K562 (cell line): ENCODE measurements at regions not wholly inside any gene's neighbourhood (a gene's known extent, or its start where the extent isn't known, plus 50 kb on each side); places are given as distances from the start of the nearest gene placed in this dataset.

Experiments
- ATAC-seq: fragments of 200-7000 bp; cut with Tn5 transposase; 3 replicates; pipeline ENCODE4 v1.9.1; 2020; ENCODE audit warnings: moderate library complexity
- BruUV-seq: library from RNA; stranded (reverse); fragments of 400-500 nt; replicated peaks from 2 replicates; lab custom pipeline; 2021; lab: Mats Ljungman, UMichigan
- CTCF ChIA-PET: fragments of 300-600 bp; formaldehyde crosslinking; extraction: SDS; loops from one replicate; lab custom pipeline; 2021; ENCODE audit warnings: low intra/inter-chr PET ratio; lab: Yijun Ruan, JAX
- POLR2A ChIA-PET: fragments of 300-600, 350-650 bp; sonication (Branson Sonifier 250); formaldehyde crosslinking; extraction: SDS; loops from one replicate; lab custom pipeline; 2021; ENCODE audit warnings: antibody characterized with exemption, inconsistent platforms; lab: Yijun Ruan, JAX
- DNase-seq, 4 experiments: peaks; one replicate each; pipeline versions ENCODE4 v3.0.0 to v3.0.0-alpha.2; 2011 to 2018; ENCODE audit warnings: low spot score in 3 of 4, mixed read lengths in 3 of 4; ENCODE audit errors: extremely low read depth in 1 of 4
- FAIRE-seq: peaks from 2 replicates; lab custom pipeline; 2011; peaks lifted over from hg19 to GRCh38; lab: Jason Lieb, UNC
- H2AFZ ChIP-seq: 2 replicates; pipeline ENCODE4 v1.6.0; 2011; ENCODE audit warnings: low read depth, low read length, control low read depth, inconsistent platforms
- H3K27ac ChIP-seq: fragments of 200-600 bp; 3 replicates; pipeline ENCODE4 v1.8.0; 2011; ENCODE audit warnings: low read depth, mild to moderate bottlenecking, control low read depth, inconsistent platforms, low read length, moderate library complexity, mixed read lengths; ENCODE audit errors: extremely low read depth
- H3K27me3 ChIP-seq, 2 experiments: fragments of 300-600 bp in 1 of 2; 2 replicates in 1 of 2; 3 replicates in 1 of 2; pipeline versions ENCODE4 v1.6.0 to v1.8.0; 2011; ENCODE audit warnings: inconsistent platforms in 2 of 2, low read length in 2 of 2, mild to moderate bottlenecking in 1 of 2, mixed read lengths in 1 of 2, moderate library complexity in 1 of 2; ENCODE audit not compliant: control insufficient read depth in 2 of 2, insufficient read depth in 2 of 2
- H3K36me3 ChIP-seq: fragments of 300-600 bp; 3 replicates; pipeline ENCODE4 v1.8.0; 2011; ENCODE audit warnings: mild to moderate bottlenecking, low read length, inconsistent platforms; ENCODE audit not compliant: control insufficient read depth, insufficient read depth
- H3K4me1 ChIP-seq, 2 experiments: fragments of 200-600 bp in 1 of 2; replicated peaks in 1 of 2; 2 replicates in 1 of 2; 3 replicates in 1 of 2; pipeline versions ENCODE4 v1.5.1 to v1.8.0; 2011; ENCODE audit warnings: inconsistent platforms in 2 of 2, low read length in 2 of 2, mild to moderate bottlenecking in 1 of 2, mixed read lengths in 1 of 2, moderate library complexity in 1 of 2; ENCODE audit not compliant: control insufficient read depth in 2 of 2, insufficient read depth in 2 of 2
- H3K4me2 ChIP-seq: 2 replicates; pipeline ENCODE4 v1.6.1; 2011; ENCODE audit warnings: low read length, control low read depth, inconsistent platforms, mixed read lengths; ENCODE audit not compliant: insufficient read depth
- H3K4me3 ChIP-seq: fragments of 200-600 bp; sonication (generic), shearing (Covaris generic); 2 replicates; pipeline ENCODE4 v1.5.1; 2016; ENCODE audit warnings: control low read depth, inconsistent platforms
- H3K79me2 ChIP-seq: fragments of 200-600 bp; 3 replicates; pipeline ENCODE4 v1.8.0; 2011; ENCODE audit warnings: low read length, inconsistent platforms; ENCODE audit not compliant: control insufficient read depth, insufficient read depth
- H3K9ac ChIP-seq, 2 experiments: 2 replicates each; pipeline versions ENCODE4 v1.6.0 to v1.6.1; 2011; ENCODE audit warnings: low read depth in 2 of 2, low read length in 2 of 2, control low read depth in 1 of 2, inconsistent platforms in 1 of 2, mild to moderate bottlenecking in 1 of 2, mixed read lengths in 1 of 2; ENCODE audit not compliant: insufficient read depth in 1 of 2
- H3K9me1 ChIP-seq: one replicate; pipeline ENCODE4 v1.6.0; 2011; ENCODE audit warnings: inconsistent platforms, mild to moderate bottlenecking, low read length, moderate library complexity; ENCODE audit not compliant: control insufficient read depth, insufficient read depth
- H3K9me3 ChIP-seq: replicated peaks from 2 replicates; pipeline ENCODE4 v1.5.1; 2011; ENCODE audit warnings: low read depth, low read length, inconsistent platforms; ENCODE audit not compliant: control insufficient read depth, insufficient read depth
- H4K20me1 ChIP-seq: replicated peaks from 2 replicates; pipeline ENCODE4 v1.6.1; 2011; ENCODE audit warnings: low read length, inconsistent platforms, mixed read lengths; ENCODE audit not compliant: control insufficient read depth, insufficient read depth
- COPS2 ChIP-seq: fragments of 450-650 bp; conservative IDR thresholded peaks from 2 replicates; pipeline ENCODE4 v1.6.1; 2016; ENCODE audit warnings: mild to moderate bottlenecking, moderate library complexity
- NR1H2 ChIP-seq: sonication (generic); formaldehyde crosslinking; IDR thresholded peaks from 2 replicates; pipeline ENCODE4 v1.4.0; 2020; ENCODE audit warnings: mild to moderate bottlenecking, missing genetic modification reagents
- RFX7 ChIP-seq: fragments of 250-450 bp; sonication (Bioruptor Pico); IDR thresholded peaks from 2 replicates; pipeline ENCODE4 v1.5.1; 2021; ENCODE audit warnings: mild to moderate bottlenecking
- SPI1 ChIP-seq: IDR thresholded peaks from 2 replicates; pipeline ENCODE4 v1.6.1; 2011; ENCODE audit warnings: low read depth, low read length, control low read depth, borderline replicate concordance
- TAL1 ChIP-seq: fragments of 450-650 bp; IDR thresholded peaks from 2 replicates; pipeline ENCODE4 v1.6.1; 2016; ENCODE audit warnings: mild to moderate bottlenecking
- ZNF668 ChIP-seq: fragments of 250-450 bp; sonication (Bioruptor Pico); IDR thresholded peaks from 2 replicates; pipeline ENCODE4 v1.8.0; 2022; ENCODE audit warnings: mild to moderate bottlenecking, inconsistent platforms
- WGBS: fragments of 100-300 bp; shearing (Covaris generic); methylation state at CpG from one replicate; pipeline ENCODE4 v1.1.6; 2016; ENCODE audit warnings: low coverage, mixed read lengths; ENCODE audit not compliant: insufficient coverage; ENCODE audit errors: missing lambda C conversion rate; 5-methylcytosine and 5-hydroxymethylcytosine counted together
- in situ Hi-C: fragments of 300-500 bp; cut with MboI; formaldehyde crosslinking; loops from 4 replicates; pipeline ENCODE4 v1.15.0; 2018; ENCODE audit warnings: inconsistent platforms, mixed read lengths
- intact Hi-C: fragments of 100-400 bp; cut with micrococcal nuclease; formaldehyde crosslinking; loops from 2 replicates; pipeline ENCODE4 v1.14.2; 2022
- TF ChIP-seq, protein P1 (sequence below): fragments of 450-650 bp; IDR thresholded peaks from 2 replicates; pipeline ENCODE4 v1.7.1; 2018; ENCODE audit warnings: mild to moderate bottlenecking, low read depth; ENCODE audit not compliant: partially characterized antibody
- TF ChIP-seq, protein P2 (sequence below): fragments of 250-450 bp; sonication (Bioruptor Pico); IDR thresholded peaks from 2 replicates; pipeline ENCODE4 v1.4.0; 2020
- TF ChIP-seq, protein P3 (sequence below): IDR thresholded peaks from 2 replicates; pipeline ENCODE4 v1.6.1; 2011; ENCODE audit not compliant: insufficient read length; ENCODE audit errors: extremely low read depth
- TF ChIP-seq, protein P4 (sequence below): fragments of 450-650 bp; IDR thresholded peaks from 2 replicates; pipeline ENCODE4 v1.6.1; 2016; ENCODE audit warnings: mild to moderate bottlenecking
- TF ChIP-seq, protein P5 (sequence below): fragments of 200-800 bp; sonication (Bioruptor generic); IDR thresholded peaks from 2 replicates; pipeline ENCODE4 v1.6.1; 2016; ENCODE audit warnings: missing genetic modification characterization, missing compliant biosample characterization

DNA sequence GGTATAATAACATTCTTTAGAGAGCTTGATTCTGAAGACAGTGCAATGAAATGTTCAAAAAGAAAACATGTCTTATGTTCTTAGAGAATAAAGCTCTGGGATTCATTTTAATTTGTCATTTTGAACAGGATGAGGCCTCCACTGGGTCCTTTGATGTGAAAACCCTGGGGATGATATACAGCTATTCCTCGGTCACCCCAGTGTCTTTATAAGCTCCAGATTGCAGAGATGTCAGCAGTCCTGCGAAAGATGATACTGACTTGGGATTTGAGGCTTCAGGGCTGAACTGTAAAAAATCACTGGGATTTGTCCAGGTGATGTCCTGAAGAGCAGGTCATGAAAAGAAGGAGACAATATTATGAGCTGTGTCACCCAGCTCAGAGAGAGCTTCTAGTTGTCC is 529.7 kb upstream of the ZNF608 start:
- BruUV-seq, result no TSS peak
- no peak overlapping the region for H2AFZ ChIP-seq
- no peaks in the 10 kb centered on the region for H3K79me2 ChIP-seq
- H3K4me3 ChIP-seq, result no peak overlapping the region
- DNase-seq (no peak), ATAC-seq (no peak), FAIRE-seq (no peak)
- H4K20me1 ChIP-seq, result no peaks in the 10 kb centered on the region
- H3K9me3 ChIP-seq, result no peaks in the 10 kb centered on the region
- H3K36me3 ChIP-seq, result no peaks in the 10 kb centered on the region
- no peaks in the 10 kb centered on the region for H3K27me3 ChIP-seq
- H3K4me1 ChIP-seq, result no peaks in the 10 kb centered on the region
- ChIA-PET CTCF (no interaction called here), POLR2A (no interaction called here)
- H3K9ac ChIP-seq, result no peak overlapping the region
- no peak overlapping the region for H3K4me2 ChIP-seq
- H3K27ac ChIP-seq, result no peak overlapping the region
- 6% methylated on average over 2 of the region's 2 CpGs for WGBS
- intact Hi-C loops (no loop called here), in situ Hi-C loops (no loop called here)
- H3K9me1 ChIP-seq, result no peaks in the 10 kb centered on the region
- TF ChIP-seq SPI1, result no peak
- TF ChIP-seq COPS2, result no peak
- no peak for TF ChIP-seq NR1H2 (CRISPR knock-in tag)
- no peak for TF ChIP-seq ZNF668
- TF ChIP-seq, protein P1, sequence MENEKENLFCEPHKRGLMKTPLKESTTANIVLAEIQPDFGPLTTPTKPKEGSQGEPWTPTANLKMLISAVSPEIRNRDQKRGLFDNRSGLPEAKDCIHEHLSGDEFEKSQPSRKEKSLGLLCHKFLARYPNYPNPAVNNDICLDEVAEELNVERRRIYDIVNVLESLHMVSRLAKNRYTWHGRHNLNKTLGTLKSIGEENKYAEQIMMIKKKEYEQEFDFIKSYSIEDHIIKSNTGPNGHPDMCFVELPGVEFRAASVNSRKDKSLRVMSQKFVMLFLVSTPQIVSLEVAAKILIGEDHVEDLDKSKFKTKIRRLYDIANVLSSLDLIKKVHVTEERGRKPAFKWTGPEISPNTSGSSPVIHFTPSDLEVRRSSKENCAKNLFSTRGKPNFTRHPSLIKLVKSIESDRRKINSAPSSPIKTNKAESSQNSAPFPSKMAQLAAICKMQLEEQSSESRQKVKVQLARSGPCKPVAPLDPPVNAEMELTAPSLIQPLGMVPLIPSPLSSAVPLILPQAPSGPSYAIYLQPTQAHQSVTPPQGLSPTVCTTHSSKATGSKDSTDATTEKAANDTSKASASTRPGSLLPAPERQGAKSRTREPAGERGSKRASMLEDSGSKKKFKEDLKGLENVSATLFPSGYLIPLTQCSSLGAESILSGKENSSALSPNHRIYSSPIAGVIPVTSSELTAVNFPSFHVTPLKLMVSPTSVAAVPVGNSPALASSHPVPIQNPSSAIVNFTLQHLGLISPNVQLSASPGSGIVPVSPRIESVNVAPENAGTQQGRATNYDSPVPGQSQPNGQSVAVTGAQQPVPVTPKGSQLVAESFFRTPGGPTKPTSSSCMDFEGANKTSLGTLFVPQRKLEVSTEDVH, result no peak
- no peak for TF ChIP-seq RFX7 (CRISPR knock-in tag)
- TF ChIP-seq, protein P2, sequence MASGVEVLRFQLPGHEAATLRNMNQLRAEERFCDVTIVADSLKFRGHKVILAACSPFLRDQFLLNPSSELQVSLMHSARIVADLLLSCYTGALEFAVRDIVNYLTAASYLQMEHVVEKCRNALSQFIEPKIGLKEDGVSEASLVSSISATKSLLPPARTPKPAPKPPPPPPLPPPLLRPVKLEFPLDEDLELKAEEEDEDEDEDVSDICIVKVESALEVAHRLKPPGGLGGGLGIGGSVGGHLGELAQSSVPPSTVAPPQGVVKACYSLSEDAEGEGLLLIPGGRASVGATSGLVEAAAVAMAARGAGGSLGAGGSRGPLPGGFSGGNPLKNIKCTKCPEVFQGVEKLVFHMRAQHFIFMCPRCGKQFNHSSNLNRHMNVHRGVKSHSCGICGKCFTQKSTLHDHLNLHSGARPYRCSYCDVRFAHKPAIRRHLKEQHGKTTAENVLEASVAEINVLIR (CRISPR knock-in tag), result no peak
- TF ChIP-seq, protein P3, sequence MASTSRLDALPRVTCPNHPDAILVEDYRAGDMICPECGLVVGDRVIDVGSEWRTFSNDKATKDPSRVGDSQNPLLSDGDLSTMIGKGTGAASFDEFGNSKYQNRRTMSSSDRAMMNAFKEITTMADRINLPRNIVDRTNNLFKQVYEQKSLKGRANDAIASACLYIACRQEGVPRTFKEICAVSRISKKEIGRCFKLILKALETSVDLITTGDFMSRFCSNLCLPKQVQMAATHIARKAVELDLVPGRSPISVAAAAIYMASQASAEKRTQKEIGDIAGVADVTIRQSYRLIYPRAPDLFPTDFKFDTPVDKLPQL, result no peak
- no peak for TF ChIP-seq TAL1
- TF ChIP-seq, protein P4, sequence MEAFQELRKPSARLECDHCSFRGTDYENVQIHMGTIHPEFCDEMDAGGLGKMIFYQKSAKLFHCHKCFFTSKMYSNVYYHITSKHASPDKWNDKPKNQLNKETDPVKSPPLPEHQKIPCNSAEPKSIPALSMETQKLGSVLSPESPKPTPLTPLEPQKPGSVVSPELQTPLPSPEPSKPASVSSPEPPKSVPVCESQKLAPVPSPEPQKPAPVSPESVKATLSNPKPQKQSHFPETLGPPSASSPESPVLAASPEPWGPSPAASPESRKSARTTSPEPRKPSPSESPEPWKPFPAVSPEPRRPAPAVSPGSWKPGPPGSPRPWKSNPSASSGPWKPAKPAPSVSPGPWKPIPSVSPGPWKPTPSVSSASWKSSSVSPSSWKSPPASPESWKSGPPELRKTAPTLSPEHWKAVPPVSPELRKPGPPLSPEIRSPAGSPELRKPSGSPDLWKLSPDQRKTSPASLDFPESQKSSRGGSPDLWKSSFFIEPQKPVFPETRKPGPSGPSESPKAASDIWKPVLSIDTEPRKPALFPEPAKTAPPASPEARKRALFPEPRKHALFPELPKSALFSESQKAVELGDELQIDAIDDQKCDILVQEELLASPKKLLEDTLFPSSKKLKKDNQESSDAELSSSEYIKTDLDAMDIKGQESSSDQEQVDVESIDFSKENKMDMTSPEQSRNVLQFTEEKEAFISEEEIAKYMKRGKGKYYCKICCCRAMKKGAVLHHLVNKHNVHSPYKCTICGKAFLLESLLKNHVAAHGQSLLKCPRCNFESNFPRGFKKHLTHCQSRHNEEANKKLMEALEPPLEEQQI, result no peak
- TF ChIP-seq, protein P5, sequence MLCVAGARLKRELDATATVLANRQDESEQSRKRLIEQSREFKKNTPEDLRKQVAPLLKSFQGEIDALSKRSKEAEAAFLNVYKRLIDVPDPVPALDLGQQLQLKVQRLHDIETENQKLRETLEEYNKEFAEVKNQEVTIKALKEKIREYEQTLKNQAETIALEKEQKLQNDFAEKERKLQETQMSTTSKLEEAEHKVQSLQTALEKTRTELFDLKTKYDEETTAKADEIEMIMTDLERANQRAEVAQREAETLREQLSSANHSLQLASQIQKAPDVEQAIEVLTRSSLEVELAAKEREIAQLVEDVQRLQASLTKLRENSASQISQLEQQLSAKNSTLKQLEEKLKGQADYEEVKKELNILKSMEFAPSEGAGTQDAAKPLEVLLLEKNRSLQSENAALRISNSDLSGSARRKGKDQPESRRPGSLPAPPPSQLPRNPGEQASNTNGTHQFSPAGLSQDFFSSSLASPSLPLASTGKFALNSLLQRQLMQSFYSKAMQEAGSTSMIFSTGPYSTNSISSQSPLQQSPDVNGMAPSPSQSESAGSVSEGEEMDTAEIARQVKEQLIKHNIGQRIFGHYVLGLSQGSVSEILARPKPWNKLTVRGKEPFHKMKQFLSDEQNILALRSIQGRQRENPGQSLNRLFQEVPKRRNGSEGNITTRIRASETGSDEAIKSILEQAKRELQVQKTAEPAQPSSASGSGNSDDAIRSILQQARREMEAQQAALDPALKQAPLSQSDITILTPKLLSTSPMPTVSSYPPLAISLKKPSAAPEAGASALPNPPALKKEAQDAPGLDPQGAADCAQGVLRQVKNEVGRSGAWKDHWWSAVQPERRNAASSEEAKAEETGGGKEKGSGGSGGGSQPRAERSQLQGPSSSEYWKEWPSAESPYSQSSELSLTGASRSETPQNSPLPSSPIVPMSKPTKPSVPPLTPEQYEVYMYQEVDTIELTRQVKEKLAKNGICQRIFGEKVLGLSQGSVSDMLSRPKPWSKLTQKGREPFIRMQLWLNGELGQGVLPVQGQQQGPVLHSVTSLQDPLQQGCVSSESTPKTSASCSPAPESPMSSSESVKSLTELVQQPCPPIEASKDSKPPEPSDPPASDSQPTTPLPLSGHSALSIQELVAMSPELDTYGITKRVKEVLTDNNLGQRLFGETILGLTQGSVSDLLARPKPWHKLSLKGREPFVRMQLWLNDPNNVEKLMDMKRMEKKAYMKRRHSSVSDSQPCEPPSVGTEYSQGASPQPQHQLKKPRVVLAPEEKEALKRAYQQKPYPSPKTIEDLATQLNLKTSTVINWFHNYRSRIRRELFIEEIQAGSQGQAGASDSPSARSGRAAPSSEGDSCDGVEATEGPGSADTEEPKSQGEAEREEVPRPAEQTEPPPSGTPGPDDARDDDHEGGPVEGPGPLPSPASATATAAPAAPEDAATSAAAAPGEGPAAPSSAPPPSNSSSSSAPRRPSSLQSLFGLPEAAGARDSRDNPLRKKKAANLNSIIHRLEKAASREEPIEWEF (CRISPR knock-in tag), result no peak
